Urinary bladder (tissue), 3 donors: ENCODE measurements at regions not wholly inside any gene's neighbourhood (a gene's known extent, or its start where the extent isn't known, plus 50 kb on each side); places are given as distances from the start of the nearest gene placed in this dataset.

Experiments
- DNase-seq: peaks from one replicate; pipeline ENCODE4 v3.0.0-alpha.2; 2015; ENCODE audit errors: extremely low spot score
- H3K27ac ChIP-seq: one replicate; pipeline ENCODE4 v1.5.1; 2013; ENCODE audit warnings: low read depth, mild to moderate bottlenecking, moderate library complexity
- H3K36me3 ChIP-seq: one replicate; pipeline ENCODE4 v1.6.1; 2013; ENCODE audit warnings: mild to moderate bottlenecking, moderate library complexity; ENCODE audit not compliant: insufficient read depth
- H3K4me1 ChIP-seq: one replicate; pipeline ENCODE4 v1.6.1; 2013; ENCODE audit warnings: mild to moderate bottlenecking, moderate library complexity; ENCODE audit not compliant: insufficient read depth
- H3K4me3 ChIP-seq: one replicate; pipeline ENCODE4 v1.5.1; 2013; ENCODE audit warnings: low read depth, low read length
- WGBS: extraction: QIAGEN DNeasy Blood & Tissue Kit; methylation state at CpG from one replicate; pipeline ENCODE4 v1.1.7; 2013; 5-methylcytosine and 5-hydroxymethylcytosine counted together
- donor health status: healthy with polysubstance abuse.
- donor health status: healthy.

DNA sequence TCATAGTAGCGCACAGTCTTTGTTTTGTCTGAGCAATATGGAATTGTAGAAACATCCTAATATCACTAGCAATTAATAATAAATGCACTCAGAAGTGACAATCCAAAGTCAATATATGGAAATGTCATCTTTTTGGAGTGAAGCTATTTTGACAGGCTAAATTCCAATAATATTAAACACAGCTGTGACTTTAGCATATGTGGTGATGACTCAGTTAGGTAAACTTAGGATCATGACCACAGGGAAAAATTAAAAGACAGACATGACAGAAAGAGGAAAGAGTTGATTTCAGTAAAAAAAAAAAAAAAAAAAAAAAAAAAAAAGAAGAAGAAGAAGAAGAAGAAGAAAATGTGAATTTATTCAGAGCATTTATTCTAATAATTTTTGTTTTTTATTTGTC, 1165.7 kb downstream of the NLGN4Y start:
- no peak overlapping the region for H3K4me3 ChIP-seq
- no peak for DNase-seq
- no peaks in the 10 kb centered on the region for H3K4me1 ChIP-seq
- 96% methylated on average over 1 of the region's 1 CpG for WGBS
- H3K36me3 ChIP-seq: no peaks in the 10 kb centered on the region
- H3K27ac ChIP-seq: no peak overlapping the region

GRCh38 chrY:15702131-15702530, 1177.8 kb downstream of the NLGN4Y start:
- no peak overlapping the region for H3K4me3 ChIP-seq
- no peak overlapping the region for H3K27ac ChIP-seq
- no peaks in the 10 kb centered on the region for H3K4me1 ChIP-seq
- H3K36me3 ChIP-seq: no peaks in the 10 kb centered on the region
- DNase-seq: no peak
- 89% methylated on average over 1 of the region's 1 CpG for WGBS

DNA sequence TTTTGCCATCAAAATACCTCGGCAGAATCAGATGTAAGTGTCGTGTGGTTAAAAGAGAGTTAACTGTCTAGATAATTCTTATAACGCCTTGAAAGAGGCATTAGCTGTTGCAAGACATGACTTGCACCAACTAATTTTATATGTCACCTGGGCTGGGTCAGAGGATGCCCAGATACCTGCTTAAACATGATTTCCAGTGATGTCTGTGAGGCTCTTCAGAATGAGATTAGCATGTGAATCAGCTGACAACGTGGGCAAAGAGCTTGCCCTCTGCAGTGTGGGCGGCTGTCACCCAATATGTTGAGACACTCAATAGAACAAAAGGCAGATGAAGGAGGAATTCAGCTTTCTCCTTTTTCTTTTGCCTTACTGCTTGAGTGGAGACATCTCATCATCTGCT, 1180.6 kb downstream of the NLGN4Y start:
- DNase-seq: no peak
- no peaks in the 10 kb centered on the region for H3K36me3 ChIP-seq
- no peak overlapping the region for H3K4me3 ChIP-seq
- H3K4me1 ChIP-seq: no peaks in the 10 kb centered on the region
- H3K27ac ChIP-seq: no peak overlapping the region
- WGBS: 72% methylated on average over 5 of the region's 5 CpGs

- Histone ChIP-seq H3K36me3 (no peaks in the 10 kb centered on the region), H3K27ac (no peak overlapping the region), H3K4me1 (no peaks in the 10 kb centered on the region), H3K4me3 (no peak overlapping the region)
- 56% methylated on average over 5 of the region's 5 CpGs for WGBS
- no peak for DNase-seq
Observed at GRCh38 chrY:15749533-15750433, 1225.5 kb downstream of the NLGN4Y start.

DNA sequence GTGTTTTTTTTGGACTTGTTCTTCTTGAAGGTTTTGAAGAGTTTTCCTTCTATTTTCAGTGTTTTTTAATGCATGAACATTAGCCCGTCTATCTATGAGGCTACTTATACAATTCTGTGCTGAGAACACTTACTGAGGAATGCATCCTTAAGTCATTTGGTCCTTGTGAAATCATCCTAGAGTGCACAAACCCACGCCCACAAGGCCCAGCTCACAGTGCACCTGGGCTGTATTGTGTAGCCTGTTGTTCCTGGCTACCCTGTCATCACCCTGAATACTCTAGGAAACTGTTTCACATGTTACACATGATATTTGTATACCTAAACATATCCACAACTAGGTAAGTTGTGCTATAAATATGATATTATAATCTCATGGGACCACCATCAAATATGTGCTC, 1226.7 kb downstream of the NLGN4Y start:
- Histone ChIP-seq H3K36me3 (no peaks in the 10 kb centered on the region), H3K27ac (no peak overlapping the region), H3K4me1 (no peaks in the 10 kb centered on the region), H3K4me3 (no peak overlapping the region)
- 74% methylated on average over 2 of the region's 2 CpGs for WGBS
- DNase-seq: no peak

- WGBS: 68% methylated on average over 5 of the region's 5 CpGs
- H3K4me1 ChIP-seq: no peaks in the 10 kb centered on the region
- H3K4me3 ChIP-seq: no peak overlapping the region
- H3K36me3 ChIP-seq: no peaks in the 10 kb centered on the region
- no peak overlapping the region for H3K27ac ChIP-seq
- DNase-seq: no peak
Observed at GRCh38 chrY:15756266-15756665, 1231.9 kb downstream of the NLGN4Y start.

- no peaks in the 10 kb centered on the region for H3K4me1 ChIP-seq
- H3K4me3 ChIP-seq: no peak overlapping the region
- no peaks in the 10 kb centered on the region for H3K36me3 ChIP-seq
- no peak for DNase-seq
- H3K27ac ChIP-seq: no peak overlapping the region
- WGBS: 21% methylated on average over 3 of the region's 3 CpGs
Observed at GRCh38 chrY:15773579-15773978, 1249.2 kb downstream of the NLGN4Y start.

DNA sequence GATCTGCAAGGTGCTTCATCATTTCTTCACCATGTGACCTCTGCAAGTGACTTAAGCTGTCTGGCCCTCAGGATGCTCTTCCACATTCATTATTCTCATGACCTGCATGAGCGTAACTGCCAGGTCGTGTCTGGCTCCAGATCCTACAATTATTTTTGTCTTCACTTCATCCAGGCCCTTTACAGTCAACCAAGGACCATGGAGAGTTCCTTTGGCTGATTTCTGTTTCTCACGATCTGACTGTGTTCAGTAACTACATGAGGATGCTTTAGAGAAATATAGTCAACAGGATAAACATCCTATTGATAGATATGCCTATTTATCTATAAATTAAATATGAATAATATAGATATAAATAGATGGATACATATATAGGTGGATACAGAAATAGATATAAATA, 1251.6 kb downstream of the NLGN4Y start:
- no peaks in the 10 kb centered on the region for H3K36me3 ChIP-seq
- WGBS: 47% methylated on average over 3 of the region's 3 CpGs
- H3K27ac ChIP-seq: no peak overlapping the region
- DNase-seq: no peak
- H3K4me1 ChIP-seq: no peaks in the 10 kb centered on the region
- no peak overlapping the region for H3K4me3 ChIP-seq

DNA sequence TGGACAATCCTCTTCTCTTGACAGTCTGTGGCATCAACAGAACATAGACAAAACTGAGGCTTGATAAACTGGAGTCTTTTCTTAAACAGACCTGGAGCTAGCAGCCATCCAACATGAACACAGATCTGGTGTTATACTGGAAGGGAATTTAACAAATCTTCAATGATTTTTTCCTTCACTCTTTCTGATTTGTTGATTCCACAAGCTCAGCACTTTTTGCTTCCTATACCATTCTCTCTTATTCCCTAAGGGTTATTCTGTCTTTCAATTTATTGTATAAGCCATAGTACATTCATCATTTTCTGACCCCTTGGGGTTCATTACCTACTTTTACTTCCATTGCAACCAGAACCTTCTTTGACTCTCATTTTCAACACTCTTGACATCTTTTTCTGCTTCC, 1255.6 kb downstream of the NLGN4Y start:
- no peak for DNase-seq
- H3K4me3 ChIP-seq: no peak overlapping the region
- H3K27ac ChIP-seq: no peak overlapping the region
- no peaks in the 10 kb centered on the region for H3K4me1 ChIP-seq
- no peaks in the 10 kb centered on the region for H3K36me3 ChIP-seq

- Histone ChIP-seq H3K36me3 (no peaks in the 10 kb centered on the region), H3K27ac (no peak overlapping the region), H3K4me1 (no peaks in the 10 kb centered on the region), H3K4me3 (no peak overlapping the region)
- WGBS: 35% methylated on average over 3 of the region's 3 CpGs
- DNase-seq: no peak
Observed at GRCh38 chrY:15800021-15800420, 1275.7 kb downstream of the NLGN4Y start.

DNA sequence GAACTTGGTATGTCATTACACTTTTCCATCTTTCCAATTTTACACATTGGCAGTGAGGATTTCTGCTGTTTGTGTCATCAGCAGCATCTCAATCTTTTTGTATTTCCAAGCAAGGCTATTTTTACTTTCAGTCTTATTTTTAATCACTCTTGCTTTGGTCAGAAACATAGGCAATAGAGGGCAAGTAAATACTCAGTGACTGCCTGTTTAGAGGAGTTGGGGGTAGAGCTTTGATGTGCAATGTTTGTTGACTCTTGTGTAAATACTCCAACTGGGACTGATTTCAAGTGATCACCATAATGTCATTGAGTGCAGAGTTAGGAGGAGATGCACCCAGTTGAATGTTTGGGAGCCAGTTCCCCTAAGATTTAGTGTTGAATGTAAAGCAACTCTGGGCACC, 1281.7 kb downstream of the NLGN4Y start:
- Histone ChIP-seq H3K4me3 (no peak overlapping the region), H3K36me3 (no peaks in the 10 kb centered on the region), H3K27ac (no peak overlapping the region), H3K4me1 (no peaks in the 10 kb centered on the region)
- DNase-seq: no peak

DNA sequence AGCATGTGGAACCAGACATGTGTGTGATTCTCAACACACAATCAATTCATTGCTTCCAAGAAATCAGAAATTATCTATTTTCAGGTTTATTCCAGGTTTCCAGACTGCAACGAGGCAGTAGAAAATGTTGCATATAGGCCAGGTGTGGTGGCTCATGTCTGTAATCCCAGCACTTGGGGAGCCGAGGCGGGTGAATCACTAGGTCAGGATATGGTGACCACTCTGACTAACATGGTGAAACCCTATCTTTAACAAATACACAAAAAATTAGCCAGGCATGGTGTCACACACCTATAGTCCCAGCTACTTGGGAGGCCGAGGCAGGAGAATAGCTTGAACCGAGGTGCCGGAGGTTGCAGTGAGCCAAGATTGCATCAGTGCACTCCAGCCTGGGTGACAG, 1289.9 kb downstream of the NLGN4Y start:
- H3K4me3 ChIP-seq: no peak overlapping the region
- H3K36me3 ChIP-seq: no peaks in the 10 kb centered on the region
- H3K4me1 ChIP-seq: no peaks in the 10 kb centered on the region
- no peak overlapping the region for H3K27ac ChIP-seq
- DNase-seq: no peak
- 80% methylated on average over 6 of the region's 6 CpGs for WGBS
